Left cardiac atrium (tissue), 4 donors: ENCODE measurements at regions not wholly inside any gene's neighbourhood (a gene's known extent, or its start where the extent isn't known, plus 50 kb on each side); places are given as distances from the start of the nearest gene placed in this dataset.
"Not testable (repeated sequence)": the region's sequence is repeated elsewhere in the genome, so short reads cannot be mapped to it uniquely, and the experiment has no call there.

Experiments
- ATAC-seq, 2 donors: fragments of 200-7000 bp; cut with Tn5 transposase; one replicate each; pipeline ENCODE4 v1.9.1; 2020; ENCODE audit warnings: mild to moderate bottlenecking in 2 of 2, moderate library complexity in 2 of 2
- DNase-seq: peaks from one replicate; pipeline ENCODE4 v3.0.0-alpha.2; 2020
- intact Hi-C, 2 donors: fragments of 100-400 bp; cut with DNase I; formaldehyde crosslinking; loops; one replicate each; pipeline versions ENCODE4 v1.14.1 to v1.15.1; 2022 to 2023
- donor health status: DM: no; HTN: yes; CAD: no.
- donor health status: DM: no; HTN: yes; CAD: no; lungs with severe emphysema.
- donor health status: DM: yes; HTN: yes; CAD: no.
- donor health status: Dilated cardiomyopathy.

- DNase-seq, intact Hi-C loops, ATAC-seq: not testable (repeated sequence)
Observed at GRCh38 chr9:62526306-62526705, 1336.5 kb downstream of the SPATA31A7 start.

GRCh38 chr9:62532162-62532776 lies 1342.4 kb downstream of the SPATA31A7 start:
- ATAC-seq, intact Hi-C loops, DNase-seq: not testable (repeated sequence)

GRCh38 chr9:62532777-62533173 lies 1342.9 kb downstream of the SPATA31A7 start:
- ATAC-seq, intact Hi-C loops: not testable (repeated sequence)
- peak; percentile 18 for DNase-seq

GRCh38 chr9:62550539-62550938 lies 1360.7 kb downstream of the SPATA31A7 start:
- intact Hi-C loops, DNase-seq: not testable (repeated sequence)
- ATAC-seq: peak; percentile 30 to 65

GRCh38 chr9:62560603-62561002 lies 1370.8 kb downstream of the SPATA31A7 start:
- DNase-seq, ATAC-seq, intact Hi-C loops: not testable (repeated sequence)

GRCh38 chr9:62565132-62565531 lies 1375.3 kb downstream of the SPATA31A7 start:
- DNase-seq, ATAC-seq, intact Hi-C loops: not testable (repeated sequence)

- DNase-seq, intact Hi-C loops, ATAC-seq: not testable (repeated sequence)
Observed at GRCh38 chr9:62566430-62566829, 1376.6 kb downstream of the SPATA31A7 start.

- ATAC-seq, intact Hi-C loops, DNase-seq: not testable (repeated sequence)
Observed at GRCh38 chr9:62597128-62597527, 1407.3 kb downstream of the SPATA31A7 start.
